H54 (cell line): ENCODE measurements at regions not wholly inside any gene's neighbourhood (a gene's known extent, or its start where the extent isn't known, plus 50 kb on each side); places are given as distances from the start of the nearest gene placed in this dataset.

ENCODE experiments used
- DNase-seq: peaks from one replicate; pipeline ENCODE4 v3.0.0; 2011; ENCODE audit warnings: low spot score, mixed read lengths; ENCODE audit not compliant: insufficient read length
- FAIRE-seq: peaks from 3 replicates; lab custom pipeline; 2011; peaks lifted over from hg19 to GRCh38; lab: Jason Lieb, UNC
- POLR2A ChIP-seq: IDR thresholded peaks from 2 replicates; pipeline ENCODE4 v1.6.1; 2011; ENCODE audit warnings: low read depth, mild to moderate bottlenecking, low read length

GRCh38 chr17:72175787-72176515 is 55.1 kb downstream of the SOX9 start:
- DNase-seq (no peak), FAIRE-seq (no peak)
- no peak for TF ChIP-seq POLR2A

- FAIRE-seq (no peak), DNase-seq (no peak)
- no peak for TF ChIP-seq POLR2A
Measured at GRCh38 chr17:72176516-72176851, 55.7 kb downstream of the SOX9 start.

DNA sequence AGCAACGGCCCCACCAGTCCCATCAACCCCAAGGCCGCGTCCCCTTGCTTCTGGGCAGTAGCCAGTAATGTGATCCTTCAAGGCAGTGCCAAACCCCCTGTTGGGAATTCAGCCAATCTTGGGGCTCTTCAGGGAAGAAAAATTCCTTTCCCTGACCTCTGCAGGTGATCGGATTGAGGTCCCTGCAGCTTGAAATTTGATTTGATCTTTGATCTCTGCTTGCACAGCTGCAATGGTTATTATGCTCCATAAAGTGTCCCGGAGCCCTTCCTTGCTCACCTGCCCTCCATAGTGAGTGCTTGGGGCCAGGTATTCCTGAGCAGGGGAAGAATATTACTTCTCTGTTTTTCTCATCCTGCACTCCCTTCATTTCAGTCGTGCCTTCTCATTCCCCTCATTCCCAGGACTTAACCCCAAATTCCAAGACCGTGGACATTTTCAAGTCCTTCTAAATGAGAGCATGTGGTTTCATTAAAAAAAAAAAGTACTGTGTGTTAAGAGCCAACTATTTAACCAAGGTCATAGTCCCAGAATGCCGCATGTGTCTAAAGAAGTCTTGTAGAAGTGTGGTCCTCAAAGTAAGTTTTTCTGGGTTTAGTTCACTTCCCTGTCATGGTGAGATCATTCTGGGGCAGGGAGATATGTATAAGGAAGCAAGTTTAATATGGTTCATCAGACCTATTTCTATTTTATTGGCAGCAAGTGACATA is 56.3 kb downstream of the SOX9 start:
- no peak for FAIRE-seq
- no peak for DNase-seq
- TF ChIP-seq POLR2A: no peak

DNA sequence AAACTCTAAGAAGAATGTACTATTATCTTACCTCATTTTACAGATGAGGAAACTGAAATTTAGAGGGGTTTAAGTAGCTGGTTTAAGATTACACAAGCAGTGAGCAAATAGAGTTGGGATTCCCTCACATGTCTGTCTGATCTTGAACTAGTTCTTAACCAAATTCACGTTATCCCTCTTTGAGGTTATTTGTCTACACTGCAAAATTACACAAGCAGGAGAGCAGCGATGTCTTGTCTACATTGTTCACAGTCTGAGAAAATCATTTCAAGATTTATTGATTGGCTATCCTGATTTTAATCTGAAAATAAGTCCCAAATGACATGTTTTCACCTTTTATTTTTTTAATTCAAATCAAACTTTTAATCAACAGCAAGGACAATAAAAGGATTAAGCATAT is 56.9 kb downstream of the SOX9 start:
- TF ChIP-seq POLR2A: no peak
- FAIRE-seq: no peak
- no peak for DNase-seq

GRCh38 chr17:72182371-72182873 is 61.6 kb downstream of the SOX9 start:
- FAIRE-seq: no peak
- TF ChIP-seq POLR2A: no peak
- DNase-seq: no peak

GRCh38 chr17:72183194-72183685 is 62.4 kb downstream of the SOX9 start:
- FAIRE-seq (no peak), DNase-seq (no peak)
- no peak for TF ChIP-seq POLR2A

GRCh38 chr17:72184805-72185204 is 64.0 kb downstream of the SOX9 start:
- FAIRE-seq (no peak), DNase-seq (no peak)
- TF ChIP-seq POLR2A: no peak

DNA sequence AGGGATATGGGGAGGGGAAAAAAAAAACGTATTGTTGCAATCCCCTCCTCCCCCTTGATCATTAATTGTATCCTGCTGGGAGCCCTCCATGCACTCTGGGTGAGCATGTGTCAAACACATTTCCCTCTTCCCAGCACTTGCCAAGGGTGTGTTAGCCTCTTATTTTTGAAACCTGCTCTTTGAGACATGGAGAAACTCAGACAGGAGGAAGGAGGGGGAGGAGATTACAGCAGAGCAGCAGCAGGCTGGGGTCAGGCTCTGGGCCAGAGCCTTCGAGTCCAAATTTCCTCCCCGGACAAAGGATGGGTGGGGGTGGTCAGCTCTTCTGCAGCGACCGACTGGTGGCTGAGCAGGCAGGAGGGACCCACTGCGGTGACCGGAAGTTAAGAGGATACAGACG is 64.7 kb downstream of the SOX9 start:
- TF ChIP-seq POLR2A: no peak
- no peak for DNase-seq
- FAIRE-seq: no peak

- no peak for DNase-seq
- no peak for TF ChIP-seq POLR2A
- FAIRE-seq: no peak
Measured at GRCh38 chr17:72187556-72187955, 66.7 kb downstream of the SOX9 start.

DNA sequence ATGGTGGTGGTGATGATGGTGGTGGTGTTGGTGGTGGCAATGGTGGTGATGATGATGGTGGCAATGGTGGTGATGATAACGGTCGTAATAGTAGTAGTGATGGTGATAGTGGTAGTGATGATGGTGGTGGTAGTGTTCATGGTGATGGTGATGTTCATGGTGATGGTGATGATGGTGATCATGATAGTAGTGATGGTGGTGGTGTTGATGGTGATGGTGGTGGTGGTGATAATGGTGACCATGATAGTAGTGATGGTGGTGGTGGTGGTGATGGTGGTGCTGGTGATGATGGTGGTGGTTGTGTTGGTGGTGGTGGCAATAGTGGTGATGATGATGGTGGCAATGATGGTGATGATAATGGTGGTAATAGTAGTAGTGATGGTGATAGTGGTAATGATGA is 68.0 kb downstream of the SOX9 start:
- TF ChIP-seq POLR2A: no peak
- no peak for FAIRE-seq
- DNase-seq: no peak

DNA sequence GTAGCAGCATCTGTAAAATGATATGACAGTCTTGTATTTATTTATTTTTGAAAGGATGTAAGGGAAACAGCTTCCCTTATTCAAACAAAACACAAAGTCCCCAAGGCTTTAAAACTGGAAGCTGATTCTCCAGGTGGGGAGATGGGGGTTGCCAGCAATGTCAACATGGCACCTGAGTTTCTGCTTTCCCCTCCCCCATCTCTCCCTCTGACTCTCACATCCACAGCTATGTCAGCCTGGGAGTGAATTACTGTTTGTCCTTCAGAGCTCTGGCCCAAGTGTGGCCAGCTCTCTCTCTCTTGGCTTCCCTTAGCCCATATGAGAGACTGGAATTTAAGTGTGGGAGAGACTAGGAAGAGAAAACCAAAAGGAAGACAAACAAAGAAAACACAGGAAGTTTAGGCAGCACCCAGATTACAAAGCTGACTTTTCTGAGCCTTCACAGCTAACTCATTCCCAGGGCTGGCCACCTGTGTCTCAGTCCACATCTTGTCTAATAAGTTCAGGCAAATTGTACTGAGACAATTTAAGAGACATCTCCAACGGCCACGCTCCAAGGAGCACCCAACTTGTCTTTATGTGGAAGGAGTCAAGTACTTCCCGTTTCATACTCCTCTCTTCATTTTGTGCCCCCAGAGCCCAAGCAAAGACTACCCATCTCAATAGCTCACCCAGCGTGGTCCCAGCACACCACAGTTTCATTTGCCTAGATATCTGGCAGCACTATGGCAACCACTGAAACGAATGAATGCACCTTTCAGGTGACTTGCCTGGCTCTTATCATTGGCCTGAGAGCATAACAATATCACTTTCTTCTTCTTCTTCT is 69.2 kb downstream of the SOX9 start:
- FAIRE-seq (no peak), DNase-seq (no peak)
- no peak for TF ChIP-seq POLR2A

GRCh38 chr17:72191356-72191755 is 70.5 kb downstream of the SOX9 start:
- TF ChIP-seq POLR2A: no peak
- no peak for DNase-seq
- FAIRE-seq: no peak

GRCh38 chr17:72191921-72192799 is 71.3 kb downstream of the SOX9 start:
- DNase-seq (peak; percentile 43), FAIRE-seq (no peak)
- no peak for TF ChIP-seq POLR2A
